ENCODE measurements at regions not wholly inside any gene's neighbourhood (a gene's known extent, or its start where the extent isn't known, plus 50 kb on each side); places are given as distances from the start of the nearest gene placed in this dataset.
"Not testable (repeated sequence)": the region's sequence is repeated elsewhere in the genome, so short reads cannot be mapped to it uniquely, and the experiment has no call there.

DNA sequence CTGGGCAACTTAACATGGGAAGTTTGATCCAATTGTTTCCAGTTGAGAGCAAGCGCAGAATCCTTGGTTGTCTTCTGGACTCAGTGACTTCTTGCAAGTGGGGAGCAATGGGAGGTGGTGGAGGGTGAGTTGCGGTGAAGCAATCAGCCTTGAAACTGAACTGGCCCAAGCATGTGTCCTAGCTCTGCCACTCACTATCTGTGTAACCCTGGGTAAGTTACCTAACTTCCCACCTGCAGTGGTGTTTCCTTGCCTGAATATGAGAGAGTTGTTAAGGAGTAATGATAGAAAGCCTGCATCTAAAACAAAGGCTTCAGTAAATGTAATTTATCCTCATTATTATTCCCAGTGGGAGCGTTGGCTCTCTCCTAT lies 132.5 kb upstream of the NFIA start:
- no peak for TF ChIP-seq POLR2A (IDR thresholded peaks at IDR 0.05; ENCODE audit: low read depth, low read length)
- FAIRE-seq, result no peak
- no peak for DNase-seq (ENCODE audit: insufficient read length, low spot score)

DNA sequence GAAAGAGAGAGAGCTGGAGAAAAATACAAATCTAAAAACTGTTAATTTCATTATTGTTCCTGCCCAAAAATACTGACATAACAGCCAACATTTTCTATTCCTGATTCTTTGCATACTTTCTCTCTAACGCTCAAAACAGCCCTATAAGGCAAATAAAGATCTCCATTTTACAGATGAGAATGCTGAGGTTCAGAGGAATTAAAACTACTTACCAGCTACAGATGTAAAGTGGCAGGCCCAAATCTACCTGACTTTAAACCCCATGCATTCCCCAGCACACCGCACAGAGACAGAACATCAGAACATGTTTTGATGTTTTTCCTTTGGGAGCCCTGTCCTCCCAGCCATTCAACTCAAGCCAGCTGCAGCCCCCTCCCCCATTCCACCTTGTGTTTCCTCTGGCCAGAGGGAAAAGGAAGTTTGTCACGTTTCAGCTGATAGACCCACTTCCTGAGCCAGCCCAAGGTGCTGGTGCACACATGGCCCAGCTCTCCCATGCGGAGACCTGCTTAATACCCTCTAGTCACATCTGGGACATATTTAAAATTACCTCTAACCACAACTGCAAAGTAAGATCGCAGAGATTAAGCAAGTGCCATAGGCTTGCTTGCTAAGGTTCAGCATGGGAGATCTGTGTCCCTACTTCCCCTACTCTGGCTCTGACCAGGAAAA lies 133.1 kb upstream of the NFIA start:
- DNase-seq (ENCODE audit: insufficient read length, low spot score), result no peak
- no peak for FAIRE-seq
- no peak for TF ChIP-seq POLR2A (IDR thresholded peaks at IDR 0.05; ENCODE audit: low read depth, low read length)

DNA sequence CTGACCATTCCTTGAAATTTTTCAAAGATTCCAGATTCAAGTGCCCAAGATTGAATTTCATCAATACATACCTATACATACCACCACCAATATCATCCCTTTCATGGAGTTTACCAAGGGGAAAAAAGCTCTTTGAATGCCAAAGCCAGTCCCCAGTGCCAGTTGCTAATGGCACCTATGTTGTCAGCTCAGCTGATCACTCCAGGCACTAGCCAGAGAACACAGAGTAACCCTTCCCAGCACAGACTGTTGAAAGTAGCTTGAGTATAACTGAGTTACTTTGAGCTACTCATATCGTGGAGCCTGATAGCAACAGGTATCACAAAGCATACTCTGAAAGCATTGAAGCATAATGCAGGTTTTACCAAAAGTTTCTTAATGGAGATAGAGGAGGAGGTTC lies 133.9 kb upstream of the NFIA start:
- DNase-seq (ENCODE audit: insufficient read length, low spot score) (no peak), FAIRE-seq (no peak)
- no peak for TF ChIP-seq POLR2A (IDR thresholded peaks at IDR 0.05; ENCODE audit: low read depth, low read length)

DNA sequence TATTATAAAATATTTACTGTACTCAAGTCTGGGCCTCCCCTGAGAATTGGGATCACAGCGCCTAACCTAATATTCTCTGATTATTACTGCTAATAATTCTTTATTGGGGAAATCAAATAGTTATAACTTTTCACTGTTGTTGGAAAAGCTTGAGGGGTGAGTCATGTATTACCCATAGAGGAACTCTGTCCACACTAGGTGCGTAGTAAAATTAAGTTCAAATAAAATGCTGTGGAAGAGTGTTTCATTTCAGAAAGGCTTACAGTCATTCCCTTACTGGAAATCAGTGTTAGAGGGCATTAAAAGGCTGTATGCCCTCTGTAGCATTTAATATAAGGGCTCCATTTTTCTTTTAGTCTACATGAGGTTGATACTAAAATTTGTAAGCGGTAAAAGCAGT lies 135.0 kb upstream of the NFIA start:
- DNase-seq (ENCODE audit: insufficient read length, low spot score), result no peak
- TF ChIP-seq POLR2A (IDR thresholded peaks at IDR 0.05; ENCODE audit: low read depth, low read length), result no peak
- FAIRE-seq, result no peak

DNA sequence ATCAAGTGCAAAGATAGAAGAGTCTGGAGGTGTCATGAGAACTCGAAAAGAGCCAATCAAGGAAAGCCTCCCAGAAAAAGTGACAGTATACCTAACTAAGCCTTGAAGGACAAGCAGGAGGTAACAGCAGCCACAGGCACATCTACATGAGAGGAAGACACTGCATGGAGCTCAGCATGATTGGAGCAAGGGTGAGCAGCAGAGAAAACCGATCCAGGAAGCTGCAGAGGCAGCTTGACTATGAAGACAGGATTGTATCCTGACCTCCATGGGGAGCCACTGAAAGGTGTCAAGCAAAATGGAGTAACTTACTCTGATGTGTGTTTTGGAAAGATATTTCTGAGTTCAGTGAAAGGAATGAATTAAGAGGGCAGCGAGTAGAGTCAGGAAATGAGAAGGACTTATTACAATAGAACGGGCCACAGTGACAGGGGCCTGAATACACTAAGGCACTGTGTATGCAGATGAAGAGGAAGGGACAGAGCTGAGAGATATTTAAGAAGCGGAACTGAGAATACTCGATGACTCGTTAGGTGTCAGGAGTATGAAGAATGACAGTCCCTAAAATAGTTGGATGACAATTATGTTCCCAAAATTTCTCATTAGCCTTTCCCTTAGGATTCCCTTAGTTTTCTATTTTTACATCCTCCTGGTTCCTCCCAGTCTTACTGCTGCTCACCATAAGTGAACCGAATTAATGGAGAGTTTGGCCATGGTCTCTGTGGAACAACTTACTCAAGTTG lies 139.3 kb upstream of the NFIA start:
- no peak for TF ChIP-seq POLR2A (IDR thresholded peaks at IDR 0.05; ENCODE audit: low read depth, low read length)
- no peak for FAIRE-seq

DNA sequence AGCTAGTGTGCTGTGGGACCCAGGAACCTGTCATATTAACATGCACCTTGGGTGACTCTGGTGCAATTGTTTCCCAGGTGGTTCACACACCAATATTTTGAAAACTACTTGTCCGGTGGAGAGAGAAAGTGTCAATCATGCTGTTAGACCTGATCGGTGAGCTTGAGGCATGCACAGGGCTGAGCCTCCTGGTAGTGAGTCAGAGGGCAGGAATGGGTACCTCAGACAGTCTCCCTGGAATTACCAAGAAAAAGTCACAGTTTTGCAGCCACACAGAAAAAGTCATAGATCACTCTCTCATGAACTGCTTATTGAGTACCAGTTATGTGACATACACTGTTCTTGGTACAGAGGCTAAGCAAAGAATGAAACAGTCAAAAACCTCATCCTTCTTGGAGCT lies 140.1 kb upstream of the NFIA start:
- no peak for DNase-seq (ENCODE audit: insufficient read length, low spot score)
- no peak for TF ChIP-seq POLR2A (IDR thresholded peaks at IDR 0.05; ENCODE audit: low read depth, low read length)
- no peak for FAIRE-seq

More for the DNA sequence above, 139.3 kb upstream of the NFIA start:
- no peak for DNase-seq (ENCODE audit: insufficient read length, low spot score)

DNA sequence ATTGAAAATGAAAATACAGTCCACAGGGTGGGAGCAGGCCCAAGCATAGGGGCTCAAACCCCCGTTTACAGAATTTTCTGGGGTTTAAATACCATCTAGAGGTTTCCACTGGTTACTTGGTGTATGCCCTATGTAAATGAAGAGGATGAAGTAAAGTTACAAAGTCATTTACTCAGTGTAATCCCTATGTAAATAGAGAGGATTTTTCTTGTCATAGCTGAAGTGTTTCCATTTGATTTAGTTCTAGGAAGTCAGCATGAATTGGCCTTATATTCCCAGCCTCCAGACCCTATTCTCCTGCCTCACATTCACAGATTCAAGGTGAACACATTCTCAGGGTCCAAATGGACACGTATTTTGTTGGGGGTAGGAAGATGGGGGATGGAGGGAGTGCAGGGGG lies 141.7 kb upstream of the NFIA start:
- DNase-seq (ENCODE audit: insufficient read length, low spot score); FAIRE-seq: not testable (repeated sequence)

DNA sequence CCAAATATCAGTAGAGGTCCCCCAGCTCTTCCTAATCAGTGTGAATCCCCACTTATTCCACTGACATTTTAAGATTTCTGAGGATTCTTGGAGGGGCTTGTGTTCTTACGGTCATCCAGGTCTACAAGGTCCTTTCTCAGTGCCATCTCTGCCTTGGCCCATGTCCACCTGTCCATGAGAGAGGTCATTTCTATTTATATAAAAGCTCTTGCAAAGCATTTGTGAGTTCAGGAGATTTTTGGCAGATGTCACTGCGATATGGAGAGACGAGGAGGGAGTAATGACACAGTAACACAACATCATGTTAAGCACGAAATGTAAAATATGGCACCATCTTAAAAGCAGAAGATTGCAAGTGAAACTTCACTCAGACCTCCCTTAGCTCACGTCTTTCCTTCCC lies 144.6 kb upstream of the NFIA start:
- FAIRE-seq, result no peak
- no peak for DNase-seq (ENCODE audit: insufficient read length, low spot score)
- no peak for TF ChIP-seq POLR2A (IDR thresholded peaks at IDR 0.05; ENCODE audit: low read depth, low read length)

DNA sequence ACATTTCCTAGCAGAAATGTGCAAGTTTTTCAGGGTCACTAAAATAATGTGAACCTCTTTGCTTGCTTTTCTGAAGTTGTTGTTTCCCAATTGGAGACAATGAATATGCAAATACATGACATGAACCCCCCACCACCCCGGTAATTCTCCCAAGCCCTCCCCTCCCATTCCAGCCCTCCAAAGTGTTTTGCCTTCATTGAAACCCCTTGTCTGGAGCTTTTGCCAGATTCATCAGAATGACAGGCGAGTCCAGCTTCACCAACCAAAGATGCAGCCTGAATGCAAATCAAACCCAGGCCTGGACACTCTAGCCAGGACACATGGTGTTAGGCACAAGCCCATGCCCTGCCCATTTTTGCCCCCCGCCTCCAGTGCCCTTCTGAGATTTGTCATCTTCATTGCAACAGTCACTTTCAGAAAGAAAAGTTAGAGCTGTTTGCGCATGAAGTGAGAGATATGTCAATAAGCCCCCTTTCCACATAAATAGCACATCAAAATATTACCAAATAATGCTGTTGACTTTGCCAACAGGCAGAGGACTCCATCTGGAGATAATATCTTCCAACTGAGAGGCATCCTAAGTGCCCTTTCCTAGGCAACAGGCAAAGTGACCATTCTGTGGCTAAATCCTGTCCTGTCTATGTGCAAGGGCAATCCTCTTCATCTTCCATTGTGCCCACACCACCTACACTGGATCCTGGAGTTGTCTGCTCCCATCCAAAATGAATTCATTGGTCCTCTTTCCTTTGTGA lies 145.6 kb upstream of the NFIA start:
- FAIRE-seq (no peak), DNase-seq (ENCODE audit: insufficient read length, low spot score) (no peak)
- no peak for TF ChIP-seq POLR2A (IDR thresholded peaks at IDR 0.05; ENCODE audit: low read depth, low read length)

DNA sequence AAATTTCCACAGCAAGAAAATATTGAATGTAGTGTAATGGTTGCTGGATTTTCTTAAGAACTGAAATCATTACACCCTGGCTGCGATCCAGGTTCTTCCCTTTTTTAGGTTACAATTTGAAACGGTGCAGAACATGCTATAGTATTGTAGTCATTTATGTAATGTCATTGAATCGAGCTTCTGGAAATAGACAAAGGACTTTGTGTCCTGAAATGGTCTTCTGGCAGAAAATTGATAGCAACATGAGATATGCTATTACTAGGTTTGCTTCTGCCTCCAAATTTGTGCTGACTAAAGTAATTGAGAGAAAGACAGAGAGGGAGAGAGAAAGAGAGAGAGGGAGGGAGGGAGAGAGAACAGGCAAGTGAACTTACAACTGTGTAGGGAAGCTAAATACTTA lies 146.2 kb upstream of the NFIA start:
- FAIRE-seq, result no peak
- TF ChIP-seq POLR2A (IDR thresholded peaks at IDR 0.05; ENCODE audit: low read depth, low read length), result no peak

DNA sequence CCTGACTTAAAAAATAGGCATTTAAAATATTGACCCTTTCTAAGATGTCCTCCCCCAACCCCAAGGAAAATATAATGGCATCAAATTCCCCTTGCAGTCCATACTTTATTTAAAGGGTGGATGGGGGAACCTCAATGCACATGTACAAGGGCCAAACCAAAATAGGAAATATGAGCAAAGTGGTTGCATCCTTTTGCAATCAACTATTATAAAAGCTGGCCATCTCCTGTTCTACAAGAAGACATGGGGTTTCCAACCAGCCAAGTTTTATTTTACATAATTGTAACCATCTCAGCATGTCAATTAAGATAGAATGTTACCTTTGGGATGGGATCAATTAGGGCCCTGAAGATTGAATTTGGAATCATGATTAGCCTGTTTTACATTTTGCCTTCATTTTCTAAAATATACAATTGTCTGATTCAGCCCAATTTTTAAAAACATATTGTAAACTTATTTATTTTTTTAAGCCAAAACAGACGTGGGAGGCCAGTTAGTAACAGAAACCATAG lies 146.7 kb upstream of the NFIA start:
- DNase-seq (ENCODE audit: insufficient read length, low spot score) (no peak), FAIRE-seq (no peak)
- no peak for TF ChIP-seq POLR2A (IDR thresholded peaks at IDR 0.05; ENCODE audit: low read depth, low read length)

More for the DNA sequence above, 146.2 kb upstream of the NFIA start:
- no peak for DNase-seq (ENCODE audit: insufficient read length, low spot score)

DNA sequence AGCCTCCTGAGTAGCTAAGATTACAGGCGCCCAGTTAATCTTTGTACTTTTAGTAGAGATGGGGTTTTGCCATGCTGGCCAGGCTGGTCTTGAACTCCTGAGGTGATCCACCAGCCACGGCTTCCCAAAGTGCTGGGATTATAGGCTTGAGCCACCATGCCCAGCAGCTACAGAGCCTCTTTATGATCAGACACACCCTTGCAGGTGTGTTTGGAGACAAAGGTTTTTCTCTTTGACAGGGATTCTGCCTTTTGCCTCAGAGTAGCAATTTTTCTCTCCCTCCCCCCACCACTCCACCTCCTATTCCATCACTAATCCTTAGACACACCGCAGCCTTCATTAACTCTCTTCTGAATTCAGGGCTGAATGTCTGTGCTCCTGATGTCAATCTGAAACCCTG lies 152.2 kb upstream of the NFIA start:
- FAIRE-seq, result no peak
- no peak for TF ChIP-seq POLR2A (IDR thresholded peaks at IDR 0.05; ENCODE audit: low read depth, low read length)
- no peak for DNase-seq (ENCODE audit: insufficient read length, low spot score)

DNA sequence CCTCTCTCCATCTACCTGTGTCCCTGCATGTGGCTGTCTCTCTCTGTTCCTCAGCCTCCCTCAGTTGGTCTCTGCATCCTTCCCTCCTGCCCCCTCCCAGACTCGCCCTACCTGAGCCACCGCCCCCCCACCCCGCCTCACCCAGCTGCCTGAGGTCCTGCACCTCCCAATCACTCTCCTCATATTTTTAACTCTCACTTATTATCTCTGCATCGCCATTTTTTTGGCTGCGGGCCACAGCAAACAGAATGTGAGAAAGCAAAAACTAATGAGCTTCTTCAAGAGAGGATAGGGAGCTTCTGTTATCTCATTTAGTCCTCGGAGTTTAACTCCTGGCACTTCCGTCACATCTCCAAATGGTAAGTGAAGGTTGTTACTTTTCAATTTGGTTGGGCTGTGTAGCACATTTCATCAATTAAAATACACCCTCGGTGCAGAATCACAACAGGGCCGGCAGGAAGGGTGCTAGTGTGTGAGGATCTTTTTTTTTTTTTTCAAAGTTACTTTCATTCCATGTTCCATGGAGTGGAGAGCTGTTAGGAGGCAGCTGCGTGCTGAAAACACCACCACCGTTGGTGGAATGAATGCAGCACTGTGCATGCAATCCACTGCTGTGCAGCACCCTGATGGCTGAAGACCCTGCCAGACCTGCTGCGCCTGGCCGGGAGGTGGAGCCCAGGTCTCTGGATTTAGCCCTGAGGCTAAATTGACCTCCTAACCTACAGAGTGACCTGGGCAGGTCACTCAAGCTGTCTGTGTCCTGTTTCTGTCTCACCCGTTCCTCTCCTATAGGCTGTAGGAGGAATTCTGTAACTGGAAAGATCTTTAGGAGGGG lies 157.2 kb upstream of the NFIA start:
- DNase-seq (ENCODE audit: insufficient read length, low spot score), result no peak
- FAIRE-seq, result no peak
- no peak for TF ChIP-seq POLR2A (IDR thresholded peaks at IDR 0.05; ENCODE audit: low read depth, low read length)

DNA sequence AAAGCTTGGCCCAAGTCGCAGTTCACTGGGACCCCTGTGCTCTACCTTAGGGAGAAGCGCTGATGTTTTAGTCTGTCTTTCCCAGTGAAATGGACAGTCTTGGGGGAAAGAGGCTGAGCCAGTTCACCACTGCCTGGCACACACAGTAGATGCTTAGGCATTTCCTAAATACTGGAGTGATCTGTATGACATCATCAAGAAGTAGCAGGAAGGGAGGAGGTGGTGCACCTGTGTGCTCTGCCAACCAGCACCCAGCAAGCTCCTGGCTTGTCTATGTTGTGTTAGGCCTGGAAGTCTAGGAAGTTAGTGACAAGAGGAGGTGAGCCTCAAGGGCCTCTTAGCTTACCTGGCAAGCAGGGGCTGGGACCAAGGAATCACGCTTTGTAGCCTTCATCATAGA lies 158.2 kb upstream of the NFIA start:
- DNase-seq (ENCODE audit: insufficient read length, low spot score), result no peak
- FAIRE-seq, result no peak
- TF ChIP-seq POLR2A (IDR thresholded peaks at IDR 0.05; ENCODE audit: low read depth, low read length), result no peak
